SK-N-MC (cell line): ENCODE measurements at regions not wholly inside any gene's neighbourhood (a gene's known extent, or its start where the extent isn't known, plus 50 kb on each side); places are given as distances from the start of the nearest gene placed in this dataset.

Source experiments
- DNase-seq: peaks from one replicate; pipeline ENCODE4 v3.0.0-alpha.2; 2011; ENCODE audit warnings: low read depth, low spot score
- H3K27ac ChIP-seq: fragments of 200-600 bp; sonication (generic); 2 replicates; pipeline ENCODE4 v1.5.1; 2016; ENCODE audit warnings: mixed run types
- H3K36me3 ChIP-seq: fragments of 200-600 bp; sonication (generic); 2 replicates; pipeline ENCODE4 v1.6.1; 2017; ENCODE audit warnings: antibody characterized with exemption, low read length, mixed read lengths; ENCODE audit not compliant: insufficient read depth
- H3K4me3 ChIP-seq: fragments of 200-600 bp; sonication (generic); 2 replicates; pipeline ENCODE4 v1.5.1; 2016
- H3K9ac ChIP-seq: fragments of 200-600 bp; sonication (generic); 2 replicates; pipeline ENCODE4 v1.8.0; 2017; ENCODE audit warnings: mixed run types, mixed read lengths; ENCODE audit not compliant: insufficient read length
- H3K9me3 ChIP-seq: fragments of 200-600 bp; sonication (generic); 2 replicates; pipeline ENCODE4 v1.6.1; 2017; ENCODE audit warnings: low read depth, mild to moderate bottlenecking, antibody characterized with exemption, low read length, moderate library complexity, mixed read lengths
- EZH2 ChIP-seq: fragments of 200-600 bp; sonication (generic); IDR thresholded peaks from one replicate; pipeline ENCODE4 v1.6.1; 2017; ENCODE audit warnings: antibody characterized with exemption
- FOXP2 ChIP-seq: optimal IDR thresholded peaks from 2 replicates; pipeline ENCODE3; 2011; ENCODE audit warnings: mild to moderate bottlenecking, moderate library complexity; ENCODE audit not compliant: insufficient read depth; ENCODE audit errors: extremely low read length, control extremely low read depth
- POLR2AphosphoS5 ChIP-seq: IDR thresholded peaks from 2 replicates; pipeline ENCODE4 v1.6.1; 2012; ENCODE audit warnings: mild to moderate bottlenecking, low read depth, low read length, borderline replicate concordance

- Histone ChIP-seq H3K36me3 (0 out of 2 replicates have a peak, but pooled peaks cover 5% of the 10 kb centered on the region), H3K9me3 (no peaks in the 10 kb centered on the region), H3K9ac (no peak overlapping the region), H3K4me3 (no peak overlapping the region), H3K27ac (no peak overlapping the region)
- DNase-seq, result no peak
- TF ChIP-seq POLR2AphosphoS5, result no peak
- TF ChIP-seq EZH2, result no peak
- no peak for TF ChIP-seq FOXP2
Measured at GRCh38 chrX:45756557-45756956, 555.9 kb upstream of the DIPK2B start.

- Histone ChIP-seq H3K27ac (no peak overlapping the region), H3K9ac (no peak overlapping the region), H3K36me3 (0 out of 2 replicates have a peak, but pooled peaks cover 5% of the 10 kb centered on the region), H3K4me3 (no peak overlapping the region), H3K9me3 (no peaks in the 10 kb centered on the region)
- no peak for DNase-seq
- TF ChIP-seq FOXP2 (no peak), EZH2 (no peak)
Measured at GRCh38 chrX:45755703-45756102, 555.0 kb upstream of the DIPK2B start.

GRCh38 chrX:45751156-45751555 is 550.5 kb upstream of the DIPK2B start:
- DNase-seq, result no peak
- no peak for TF ChIP-seq FOXP2
- TF ChIP-seq EZH2, result no peak
- TF ChIP-seq POLR2AphosphoS5, result no peak
- Histone ChIP-seq H3K27ac (peak overlapping the region; percentile 10; the same call in 1 of the 2 replicates), H3K36me3 (peaks cover 10% of the 10 kb centered on the region), H3K4me3 (no peak overlapping the region), H3K9ac (no peak overlapping the region), H3K9me3 (no peaks in the 10 kb centered on the region)

GRCh38 chrX:45750639-45751038 is 550.0 kb upstream of the DIPK2B start:
- TF ChIP-seq EZH2, result no peak
- H3K9me3 ChIP-seq, result no peaks in the 10 kb centered on the region
- H3K27ac ChIP-seq, result peak overlapping the region; percentile 10; the same call in 1 of the 2 replicates
- H3K9ac ChIP-seq, result no peak overlapping the region
- DNase-seq, result no peak
- peaks cover 15% of the 10 kb centered on the region for H3K36me3 ChIP-seq
- H3K4me3 ChIP-seq, result no peak overlapping the region

- Histone ChIP-seq H3K4me3 (no peak overlapping the region), H3K27ac (no peak overlapping the region), H3K9me3 (no peaks in the 10 kb centered on the region), H3K36me3 (peaks cover 17% of the 10 kb centered on the region), H3K9ac (peak overlapping the region; percentile 37)
- TF ChIP-seq POLR2AphosphoS5, result no peak
- no peak for TF ChIP-seq FOXP2
- no peak for TF ChIP-seq EZH2
- no peak for DNase-seq
Measured at GRCh38 chrX:45749375-45749774, 548.7 kb upstream of the DIPK2B start.

- peaks cover 17% of the 10 kb centered on the region for H3K36me3 ChIP-seq
- TF ChIP-seq FOXP2, result no peak
- H3K9ac ChIP-seq, result no peak overlapping the region
Measured at GRCh38 chrX:45748369-45748774, 547.7 kb upstream of the DIPK2B start.

GRCh38 chrX:45747905-45748304 is 547.2 kb upstream of the DIPK2B start:
- Histone ChIP-seq H3K4me3 (no peak overlapping the region), H3K36me3 (peaks cover 17% of the 10 kb centered on the region), H3K27ac (no peak overlapping the region), H3K9ac (no peak overlapping the region), H3K9me3 (no peaks in the 10 kb centered on the region)
- DNase-seq, result no peak
- no peak for TF ChIP-seq FOXP2
- no peak for TF ChIP-seq EZH2
- TF ChIP-seq POLR2AphosphoS5, result no peak

More at GRCh38 chrX:45748369-45748774, 547.7 kb upstream of the DIPK2B start:
- no peaks in the 10 kb centered on the region for H3K9me3 ChIP-seq
- H3K27ac ChIP-seq, result no peak overlapping the region
- no peak overlapping the region for H3K4me3 ChIP-seq
- no peak for DNase-seq

GRCh38 chrX:45745479-45745878 is 544.8 kb upstream of the DIPK2B start:
- H3K4me3 ChIP-seq, result no peak overlapping the region
- H3K36me3 ChIP-seq, result peaks cover 17% of the 10 kb centered on the region
- no peak for DNase-seq
- H3K9ac ChIP-seq, result no peak overlapping the region
- no peak overlapping the region for H3K27ac ChIP-seq
- TF ChIP-seq FOXP2 (no peak), POLR2AphosphoS5 (no peak), EZH2 (no peak)
- no peaks in the 10 kb centered on the region for H3K9me3 ChIP-seq

GRCh38 chrX:45743906-45744625 is 543.4 kb upstream of the DIPK2B start:
- TF ChIP-seq FOXP2, result no peak
- no peak for TF ChIP-seq POLR2AphosphoS5
- no peak for TF ChIP-seq EZH2
- no peak overlapping the region for H3K9ac ChIP-seq
- peaks cover 17% of the 10 kb centered on the region for H3K36me3 ChIP-seq
- H3K4me3 ChIP-seq, result no peak overlapping the region
- DNase-seq, result no peak
- H3K9me3 ChIP-seq, result no peaks in the 10 kb centered on the region
- H3K27ac ChIP-seq, result no peak overlapping the region
